Neural cell (in vitro differentiated cells): ENCODE measurements at regions not wholly inside any gene's neighbourhood (a gene's known extent, or its start where the extent isn't known, plus 50 kb on each side); places are given as distances from the start of the nearest gene placed in this dataset.

Source experiments
- H2AFZ ChIP-seq: fragments of 200-600, 300-800 bp; sonication (generic), shearing (Covaris generic); 2 replicates; pipeline ENCODE4 v1.6.0; 2014; ENCODE audit warnings: low read depth, mild to moderate bottlenecking, antibody characterized with exemption, low read length, moderate library complexity
- H3F3A ChIP-seq: fragments of 200-600 bp; shearing (Covaris generic); 2 replicates; pipeline ENCODE4 v1.6.1; 2016; ENCODE audit warnings: mild to moderate bottlenecking, moderate library complexity, mixed read lengths, antibody characterized with exemption, low read length; ENCODE audit not compliant: insufficient read depth, poor library complexity, severe bottlenecking
- H3K27ac ChIP-seq: fragments of 200-600, 300-800 bp; sonication (generic), shearing (Covaris generic); 2 replicates; pipeline ENCODE4 v1.5.1; 2014; ENCODE audit warnings: mild to moderate bottlenecking, low read length, moderate library complexity
- H3K27me3 ChIP-seq: fragments of 300-800, 200-600 bp; sonication (generic), shearing (Covaris generic); 2 replicates; pipeline ENCODE4 v1.6.0; 2014; ENCODE audit warnings: mild to moderate bottlenecking, low read depth, low read length, moderate library complexity; ENCODE audit not compliant: insufficient read depth
- H3K36me3 ChIP-seq: fragments of 300-800, 200-600 bp; sonication (generic), shearing (Covaris generic); 2 replicates; pipeline ENCODE4 v1.5.1; 2014; ENCODE audit warnings: mild to moderate bottlenecking, antibody characterized with exemption, low read length, moderate library complexity; ENCODE audit not compliant: insufficient read depth
- H3K4me2 ChIP-seq: fragments of 300-800, 200-600 bp; sonication (generic), shearing (Covaris generic); 2 replicates; pipeline ENCODE4 v1.6.0; 2014; ENCODE audit warnings: mild to moderate bottlenecking, low read length
- H3K4me3 ChIP-seq: fragments of 300-800, 200-600 bp; sonication (generic), shearing (Covaris generic); 2 replicates; pipeline ENCODE4 v1.5.1; 2014; ENCODE audit warnings: mild to moderate bottlenecking, low read length, moderate library complexity
- H3K79me2 ChIP-seq: fragments of 200-600 bp; shearing (Covaris generic); replicated peaks from 2 replicates; pipeline ENCODE4 v1.6.0; 2014; ENCODE audit warnings: mild to moderate bottlenecking, low read length, moderate library complexity; ENCODE audit not compliant: insufficient read depth
- H3K9ac ChIP-seq: fragments of 300-800, 200-600 bp; sonication (generic), shearing (Covaris generic); 2 replicates; pipeline ENCODE4 v1.6.1; 2016; ENCODE audit warnings: mild to moderate bottlenecking, low read length, mixed read lengths
- H3K9me2 ChIP-seq: fragments of 200-600 bp; shearing (Covaris generic); 2 replicates; pipeline ENCODE4 v1.6.1; 2016; ENCODE audit warnings: mild to moderate bottlenecking, low read length, mixed read lengths; ENCODE audit not compliant: insufficient read depth
- H3K9me3 ChIP-seq: fragments of 200-600, 300-800 bp; sonication (generic), shearing (Covaris generic); 2 replicates; pipeline ENCODE4 v1.6.1; 2016; ENCODE audit warnings: mild to moderate bottlenecking, mixed run types, low read length, moderate library complexity, mixed read lengths
- H4K20me1 ChIP-seq: fragments of 200-600 bp; shearing (Covaris generic); 2 replicates; pipeline ENCODE4 v1.6.1; 2016; ENCODE audit warnings: mild to moderate bottlenecking, mixed run types; ENCODE audit not compliant: insufficient read depth
- CTCF ChIP-seq: fragments of 450-650 bp; IDR thresholded peaks from 2 replicates; pipeline ENCODE4 v1.5.1; 2014; ENCODE audit warnings: antibody characterized with exemption, mild to moderate bottlenecking, moderate library complexity; ENCODE audit not compliant: poor library complexity, severe bottlenecking
- EP300 ChIP-seq: fragments of 450-650 bp; conservative IDR thresholded peaks from 2 replicates; pipeline ENCODE4 v1.6.1; 2014; ENCODE audit warnings: antibody characterized with exemption, mild to moderate bottlenecking, moderate library complexity; ENCODE audit not compliant: poor library complexity, severe bottlenecking
- EZH2 ChIP-seq: fragments of 200-600, 300-800 bp; shearing (Covaris generic), sonication (generic); IDR thresholded peaks from 2 replicates; pipeline ENCODE4 v1.6.1; 2014; ENCODE audit warnings: antibody characterized with exemption, low read length, borderline replicate concordance, mild to moderate bottlenecking; ENCODE audit not compliant: insufficient read depth, poor library complexity, severe bottlenecking
- MXI1 ChIP-seq: fragments of 450-650 bp; conservative IDR thresholded peaks from 2 replicates; pipeline ENCODE4 v1.6.1; 2014; ENCODE audit warnings: antibody characterized with exemption, mild to moderate bottlenecking; ENCODE audit not compliant: poor library complexity, severe bottlenecking
- POLR2AphosphoS5 ChIP-seq: IDR thresholded peaks from 2 replicates; pipeline ENCODE4 v1.6.1; 2012
- RAD21 ChIP-seq: fragments of 450-650 bp; conservative IDR thresholded peaks from 2 replicates; pipeline ENCODE4 v1.6.1; 2014; ENCODE audit warnings: antibody characterized with exemption, mild to moderate bottlenecking, moderate library complexity
- REST ChIP-seq: IDR thresholded peaks from 2 replicates; pipeline ENCODE4 v1.6.1; 2012; ENCODE audit warnings: borderline replicate concordance
- SMC3 ChIP-seq: fragments of 450-650 bp; conservative IDR thresholded peaks from 2 replicates; pipeline ENCODE4 v1.6.1; 2014; ENCODE audit warnings: antibody characterized with exemption, mild to moderate bottlenecking, moderate library complexity; ENCODE audit not compliant: poor library complexity
- TAF1 ChIP-seq: IDR thresholded peaks from 2 replicates; pipeline ENCODE4 v1.6.1; 2012; ENCODE audit warnings: low read depth

- no peaks in the 10 kb centered on the region for H3K79me2 ChIP-seq
- H3K9me3 ChIP-seq = no peaks in the 10 kb centered on the region
- H3K4me2 ChIP-seq = no peak overlapping the region
- no peak overlapping the region for H3K27ac ChIP-seq
- H2AFZ ChIP-seq = no peak overlapping the region
- H3K36me3 ChIP-seq = no peaks in the 10 kb centered on the region
- H3K9ac ChIP-seq = no peak overlapping the region
- no peak overlapping the region for H3K4me3 ChIP-seq
- no peak for TF ChIP-seq CTCF
- no peak for TF ChIP-seq EP300
- TF ChIP-seq POLR2AphosphoS5 = no peak
- TF ChIP-seq MXI1 = no peak
- TF ChIP-seq RAD21 = no peak
- TF ChIP-seq SMC3 = no peak
- H4K20me1 ChIP-seq = no peaks in the 10 kb centered on the region
- no peaks in the 10 kb centered on the region for H3F3A ChIP-seq
- H3K9me2 ChIP-seq = no peaks in the 10 kb centered on the region
- H3K27me3 ChIP-seq = no peaks in the 10 kb centered on the region
Measured at GRCh38 chr6:132144456-132144855, 193.3 kb upstream of the CCN2 start.

- Histone ChIP-seq H3K27me3 (no peaks in the 10 kb centered on the region), H3K4me2 (no peak overlapping the region), H3K9me2 (no peaks in the 10 kb centered on the region), H3F3A (no peaks in the 10 kb centered on the region), H2AFZ (no peak overlapping the region), H3K79me2 (no peaks in the 10 kb centered on the region), H4K20me1 (no peaks in the 10 kb centered on the region), H3K36me3 (no peaks in the 10 kb centered on the region), H3K9ac (no peak overlapping the region), H3K9me3 (no peaks in the 10 kb centered on the region), H3K27ac (no peak overlapping the region), H3K4me3 (no peak overlapping the region)
- TF ChIP-seq MXI1 = no peak
- TF ChIP-seq SMC3 = no peak
- no peak for TF ChIP-seq RAD21
- no peak for TF ChIP-seq POLR2AphosphoS5
- TF ChIP-seq EP300 = no peak
- TF ChIP-seq TAF1 = no peak
- no peak for TF ChIP-seq REST
- TF ChIP-seq CTCF = no peak
- no peak for TF ChIP-seq EZH2
Measured at GRCh38 chr6:132143258-132143657, 192.1 kb upstream of the CCN2 start.
